ENCODE measurements at regions not wholly inside any gene's neighbourhood (a gene's known extent, or its start where the extent isn't known, plus 50 kb on each side); places are given as distances from the start of the nearest gene placed in this dataset.

GRCh38 chr1:187091666-187092065 is 262.9 kb downstream of the PLA2G4A start:
- Histone ChIP-seq H3K9me3 (ENCODE audit: low read length) (no peaks in the 10 kb centered on the region), H3K36me3 (ENCODE audit: insufficient read depth, low read length) (no peaks in the 10 kb centered on the region), H4K20me1 (ENCODE audit: insufficient read depth) (no peaks in the 10 kb centered on the region), H2AFZ (ENCODE audit: low read depth, low read length) (no peak overlapping the region), H3F3A (ENCODE audit: insufficient read depth, low read length, poor library complexity, severe bottlenecking) (no peaks in the 10 kb centered on the region), H3K4me3 (ENCODE audit: low read length) (no peak overlapping the region), H3K27ac (ENCODE audit: low read length) (no peak overlapping the region), H3K4me2 (ENCODE audit: low read length) (no peak overlapping the region), H3K9me2 (ENCODE audit: insufficient read depth, low read length) (no peaks in the 10 kb centered on the region), H3K79me2 (replicated peaks; ENCODE audit: insufficient read depth, low read length) (no peaks in the 10 kb centered on the region), H3K27me3 (ENCODE audit: insufficient read depth, low read depth, low read length) (no peaks in the 10 kb centered on the region), H3K9ac (ENCODE audit: low read length) (no peak overlapping the region)
- no peak for TF ChIP-seq REST (IDR thresholded peaks at IDR 0.05; ENCODE audit: borderline replicate concordance)
- TF ChIP-seq TAF1 (IDR thresholded peaks at IDR 0.05; ENCODE audit: low read depth), result no peak
- TF ChIP-seq RAD21 (conservative IDR thresholded peaks at IDR 0.05), result no peak
- TF ChIP-seq CTCF (IDR thresholded peaks at IDR 0.05; ENCODE audit: poor library complexity, severe bottlenecking), result no peak
- TF ChIP-seq EP300 (conservative IDR thresholded peaks at IDR 0.05; ENCODE audit: poor library complexity, severe bottlenecking), result no peak
- TF ChIP-seq POLR2AphosphoS5 (IDR thresholded peaks at IDR 0.05), result no peak
- no peak for TF ChIP-seq MXI1 (conservative IDR thresholded peaks at IDR 0.05; ENCODE audit: poor library complexity, severe bottlenecking)
- no peak for TF ChIP-seq EZH2 (IDR thresholded peaks at IDR 0.05; ENCODE audit: borderline replicate concordance, insufficient read depth, low read length, poor library complexity, severe bottlenecking)
- TF ChIP-seq SMC3 (conservative IDR thresholded peaks at IDR 0.05; ENCODE audit: poor library complexity), result no peak

- Histone ChIP-seq H3K36me3 (ENCODE audit: insufficient read depth, low read length) (no peaks in the 10 kb centered on the region), H3K4me3 (ENCODE audit: low read length) (no peak overlapping the region), H3K79me2 (replicated peaks; ENCODE audit: insufficient read depth, low read length) (no peaks in the 10 kb centered on the region), H2AFZ (ENCODE audit: low read depth, low read length) (no peak overlapping the region), H3K27ac (ENCODE audit: low read length) (no peak overlapping the region), H3K4me2 (ENCODE audit: low read length) (no peak overlapping the region), H3F3A (ENCODE audit: insufficient read depth, low read length, poor library complexity, severe bottlenecking) (no peaks in the 10 kb centered on the region), H4K20me1 (ENCODE audit: insufficient read depth) (no peaks in the 10 kb centered on the region), H3K9me2 (ENCODE audit: insufficient read depth, low read length) (no peaks in the 10 kb centered on the region), H3K9me3 (ENCODE audit: low read length) (no peaks in the 10 kb centered on the region), H3K27me3 (ENCODE audit: insufficient read depth, low read depth, low read length) (no peaks in the 10 kb centered on the region), H3K9ac (ENCODE audit: low read length) (no peak overlapping the region)
- TF ChIP-seq REST (IDR thresholded peaks at IDR 0.05; ENCODE audit: borderline replicate concordance), result no peak
- TF ChIP-seq EZH2 (IDR thresholded peaks at IDR 0.05; ENCODE audit: borderline replicate concordance, insufficient read depth, low read length, poor library complexity, severe bottlenecking), result no peak
- no peak for TF ChIP-seq EP300 (conservative IDR thresholded peaks at IDR 0.05; ENCODE audit: poor library complexity, severe bottlenecking)
- no peak for TF ChIP-seq TAF1 (IDR thresholded peaks at IDR 0.05; ENCODE audit: low read depth)
- TF ChIP-seq RAD21 (conservative IDR thresholded peaks at IDR 0.05), result no peak
- no peak for TF ChIP-seq SMC3 (conservative IDR thresholded peaks at IDR 0.05; ENCODE audit: poor library complexity)
These were observed 263.4 kb downstream of the PLA2G4A start for GRCh38 chr1:187092104-187092503.
